B cell (primary cell): ENCODE measurements at regions not wholly inside any gene's neighbourhood (a gene's known extent, or its start where the extent isn't known, plus 50 kb on each side); places are given as distances from the start of the nearest gene placed in this dataset.

Source experiments
- EZH2 ChIP-seq: IDR thresholded peaks from 2 replicates; pipeline ENCODE4 v1.6.1; 2012; ENCODE audit warnings: borderline replicate concordance, low read depth, mild to moderate bottlenecking, moderate library complexity, low read length; ENCODE audit not compliant: insufficient read depth, poor library complexity, severe bottlenecking
- TF ChIP-seq, protein P1 (sequence below): fragments of 200-600 bp; IDR thresholded peaks from one replicate; pipeline ENCODE4 v1.8.0; 2022; ENCODE audit warnings: antibody characterized with exemption, mild to moderate bottlenecking

DNA sequence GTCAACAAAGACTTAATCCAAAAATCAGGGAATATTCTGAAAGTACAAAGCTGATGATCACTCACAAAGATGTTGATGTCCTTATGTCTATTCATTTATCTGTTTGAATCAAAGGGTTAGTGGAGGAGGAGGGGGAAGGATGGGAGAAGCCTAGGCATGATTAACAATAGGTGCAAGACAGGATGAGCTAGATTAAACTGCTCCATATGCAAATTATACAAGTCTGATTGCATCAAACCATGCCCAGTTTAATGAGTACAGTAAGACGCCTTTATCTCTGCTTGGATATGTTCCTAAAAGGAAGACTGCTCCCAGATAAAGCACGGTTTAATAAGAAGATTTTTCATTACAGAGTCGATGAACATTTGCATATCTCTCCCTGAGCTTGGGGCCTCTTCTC is 626.4 kb upstream of the NOX3 start:
- TF ChIP-seq, protein P1, sequence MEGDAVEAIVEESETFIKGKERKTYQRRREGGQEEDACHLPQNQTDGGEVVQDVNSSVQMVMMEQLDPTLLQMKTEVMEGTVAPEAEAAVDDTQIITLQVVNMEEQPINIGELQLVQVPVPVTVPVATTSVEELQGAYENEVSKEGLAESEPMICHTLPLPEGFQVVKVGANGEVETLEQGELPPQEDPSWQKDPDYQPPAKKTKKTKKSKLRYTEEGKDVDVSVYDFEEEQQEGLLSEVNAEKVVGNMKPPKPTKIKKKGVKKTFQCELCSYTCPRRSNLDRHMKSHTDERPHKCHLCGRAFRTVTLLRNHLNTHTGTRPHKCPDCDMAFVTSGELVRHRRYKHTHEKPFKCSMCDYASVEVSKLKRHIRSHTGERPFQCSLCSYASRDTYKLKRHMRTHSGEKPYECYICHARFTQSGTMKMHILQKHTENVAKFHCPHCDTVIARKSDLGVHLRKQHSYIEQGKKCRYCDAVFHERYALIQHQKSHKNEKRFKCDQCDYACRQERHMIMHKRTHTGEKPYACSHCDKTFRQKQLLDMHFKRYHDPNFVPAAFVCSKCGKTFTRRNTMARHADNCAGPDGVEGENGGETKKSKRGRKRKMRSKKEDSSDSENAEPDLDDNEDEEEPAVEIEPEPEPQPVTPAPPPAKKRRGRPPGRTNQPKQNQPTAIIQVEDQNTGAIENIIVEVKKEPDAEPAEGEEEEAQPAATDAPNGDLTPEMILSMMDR, result no peak
- no peak for TF ChIP-seq EZH2
